Suppressor macrophage (primary cell): ENCODE measurements at regions not wholly inside any gene's neighbourhood (a gene's known extent, or its start where the extent isn't known, plus 50 kb on each side); places are given as distances from the start of the nearest gene placed in this dataset.

Experiments
- DNase-seq, 4 experiments: peaks; one replicate each; pipeline ENCODE4 v3.0.0-alpha.2; 2020 to 2022

DNA sequence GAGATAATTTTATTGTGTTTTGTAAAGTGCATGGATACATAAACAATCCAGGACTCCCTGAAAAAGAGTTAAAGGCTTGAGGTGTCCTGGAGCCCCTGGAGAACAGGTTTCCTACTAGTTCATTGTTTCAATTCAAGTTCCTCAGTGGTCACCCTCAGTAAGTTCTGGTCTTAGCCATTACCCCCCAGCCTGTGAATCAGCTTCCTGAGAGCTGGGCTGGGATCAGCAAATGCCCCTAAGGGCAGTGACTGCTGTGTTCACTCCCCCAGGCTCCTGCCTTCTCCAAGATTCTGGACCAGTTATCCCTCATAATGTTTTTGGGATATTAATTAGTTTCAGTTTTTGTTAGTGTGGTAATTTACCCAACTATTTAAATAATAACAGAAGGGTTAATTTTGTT, 151.6 kb upstream of the PRSS58 start:
- peak in 3 of 4 experiments; percentile 13 to 41 (median 24) for DNase-seq

DNA sequence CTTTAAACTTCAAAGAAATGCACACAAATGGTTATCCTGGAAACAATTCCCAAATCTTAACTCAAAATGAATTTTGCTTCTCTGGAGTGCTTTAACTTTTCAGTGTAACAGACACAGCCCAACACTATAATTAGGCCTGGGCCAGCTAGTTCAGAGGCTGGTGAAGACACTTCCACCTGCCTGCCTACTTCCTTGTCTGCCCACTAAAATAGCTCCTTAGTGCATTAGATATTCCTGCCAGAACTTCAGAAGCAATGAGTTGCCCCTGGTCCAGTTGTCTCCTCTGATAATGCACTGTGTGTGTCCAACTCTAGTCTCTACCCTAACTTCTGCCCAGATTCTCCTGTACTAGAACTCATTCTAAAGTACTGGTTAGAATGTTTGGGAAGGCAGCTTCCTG, 150.9 kb upstream of the PRSS58 start:
- DNase-seq, result no peak

DNA sequence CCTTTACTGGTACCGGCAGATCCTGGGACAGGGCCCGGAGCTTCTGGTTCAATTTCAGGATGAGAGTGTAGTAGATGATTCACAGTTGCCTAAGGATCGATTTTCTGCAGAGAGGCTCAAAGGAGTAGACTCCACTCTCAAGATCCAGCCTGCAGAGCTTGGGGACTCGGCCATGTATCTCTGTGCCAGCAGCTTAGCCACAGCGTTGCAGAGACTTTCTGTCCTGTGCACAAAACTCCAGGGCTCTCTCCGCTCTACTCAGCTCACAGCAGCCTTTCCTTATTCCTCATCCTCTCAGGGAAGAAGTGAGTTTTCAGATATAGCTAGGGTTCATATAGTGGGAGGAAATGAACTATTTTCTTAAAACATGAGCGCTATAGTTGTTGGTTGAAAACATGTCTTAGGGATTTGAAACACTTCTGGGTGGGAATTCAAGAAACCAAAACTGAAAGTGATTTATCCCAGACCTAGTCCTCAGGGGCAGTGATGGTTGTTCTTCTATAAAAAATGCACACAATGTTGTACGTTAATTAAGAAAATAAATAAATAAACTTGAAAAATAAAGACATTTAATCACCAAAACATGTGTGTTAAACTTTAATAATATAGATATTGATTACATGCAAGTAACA, 150.2 kb upstream of the PRSS58 start:
- no peak for DNase-seq

DNA sequence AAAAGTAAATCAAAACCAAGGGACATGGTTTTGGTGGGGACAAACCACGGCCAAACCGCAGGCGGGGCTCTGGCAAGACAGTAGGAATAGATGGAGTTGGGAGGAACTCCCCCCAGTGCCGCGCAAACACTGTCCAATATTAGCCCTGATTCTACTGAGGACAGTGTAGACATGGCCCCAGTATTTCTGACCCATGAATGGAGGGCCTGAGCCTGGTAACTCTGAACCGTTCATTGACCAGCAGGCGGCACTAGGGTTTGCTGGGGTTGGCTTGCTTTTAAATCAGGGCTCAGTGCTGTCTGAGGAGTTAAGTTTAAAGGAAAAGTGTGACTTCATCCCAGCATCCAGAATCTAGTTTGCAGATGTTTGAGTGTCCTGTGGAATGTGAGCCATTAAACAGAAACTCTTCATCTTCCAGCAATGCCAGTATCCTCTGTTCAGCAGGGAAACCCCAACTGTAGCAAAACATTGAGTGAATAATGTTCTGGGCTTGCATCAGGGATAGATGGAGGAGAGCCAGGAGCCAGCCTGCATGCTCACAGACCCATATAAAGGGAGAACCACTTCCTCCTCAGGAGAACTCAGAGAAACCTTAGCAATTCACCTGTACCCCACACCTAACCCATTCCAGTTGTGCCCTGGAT, 147.4 kb upstream of the PRSS58 start:
- no peak for DNase-seq

DNA sequence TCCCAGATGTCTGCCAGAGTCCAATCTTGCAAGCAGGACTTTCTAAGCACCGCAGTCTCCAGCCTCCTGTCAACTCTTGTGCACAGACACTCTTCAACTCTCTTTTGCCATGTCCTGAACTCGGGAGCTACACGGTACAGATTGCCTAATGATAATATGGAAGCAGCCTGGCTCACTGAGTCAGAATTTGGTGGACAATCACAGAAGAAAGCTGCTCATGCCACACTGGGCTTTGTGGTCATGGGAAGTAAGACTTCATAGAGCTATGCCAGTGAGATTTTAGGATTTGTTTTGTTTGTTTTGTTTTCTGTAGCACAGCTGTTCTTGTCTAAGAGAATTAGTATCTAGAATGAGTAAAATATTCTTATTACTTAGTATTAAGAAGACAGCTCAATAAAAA, 144.1 kb upstream of the PRSS58 start:
- no peak for DNase-seq

DNA sequence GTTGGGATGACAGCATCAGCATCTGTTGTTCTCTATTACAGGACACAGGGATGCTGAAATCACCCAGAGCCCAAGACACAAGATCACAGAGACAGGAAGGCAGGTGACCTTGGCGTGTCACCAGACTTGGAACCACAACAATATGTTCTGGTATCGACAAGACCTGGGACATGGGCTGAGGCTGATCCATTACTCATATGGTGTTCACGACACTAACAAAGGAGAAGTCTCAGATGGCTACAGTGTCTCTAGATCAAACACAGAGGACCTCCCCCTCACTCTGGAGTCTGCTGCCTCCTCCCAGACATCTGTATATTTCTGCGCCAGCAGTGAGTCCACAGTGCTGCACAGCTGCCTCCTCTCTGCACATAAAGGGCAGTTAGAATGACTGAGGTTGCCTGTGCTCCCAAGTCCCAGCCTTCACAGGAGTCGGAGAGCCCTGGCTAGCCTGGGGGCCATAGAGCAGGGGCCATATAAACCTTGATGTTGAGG, 142.2 kb upstream of the PRSS58 start:
- DNase-seq, result no peak

DNA sequence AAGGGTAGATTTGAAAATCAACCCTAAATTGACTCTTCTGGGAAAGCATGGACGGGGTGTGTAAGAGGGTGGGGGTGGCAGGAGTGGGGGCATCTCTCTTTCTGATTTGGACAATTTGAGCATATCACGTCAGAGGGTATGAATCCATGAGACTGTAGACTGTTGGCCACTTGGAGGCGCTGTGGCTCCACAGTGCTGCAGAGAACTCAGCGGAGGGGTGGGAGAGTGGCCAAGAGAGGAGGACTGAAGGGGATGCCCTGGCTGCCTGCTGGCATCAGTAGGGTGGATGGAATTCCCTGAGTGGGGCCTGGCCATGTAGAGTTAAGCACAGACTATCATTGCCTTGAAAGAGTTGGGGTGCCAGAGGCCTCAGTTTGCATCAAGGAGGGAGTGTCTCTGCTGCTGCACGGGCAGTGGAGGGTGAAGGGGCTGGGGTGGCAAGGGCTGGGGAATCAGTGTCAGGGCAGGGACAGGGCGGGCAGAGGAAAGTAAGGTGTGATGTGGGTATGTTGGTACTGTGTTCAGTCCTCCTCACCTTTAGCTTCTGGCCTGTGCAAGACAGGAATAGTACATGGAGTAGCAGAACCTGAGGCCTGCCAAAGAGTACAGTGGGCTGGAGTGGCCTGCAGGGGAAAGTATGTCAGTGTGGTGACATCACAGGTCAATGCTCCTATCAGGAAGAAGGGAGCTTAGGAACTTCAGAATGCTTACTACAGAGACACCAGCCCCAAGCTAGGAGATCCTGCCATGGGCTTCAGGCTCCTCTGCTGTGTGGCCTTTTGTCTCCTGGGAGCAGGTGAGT, 133.5 kb upstream of the PRSS58 start:
- peak in 2 of 4 experiments; percentile 5 to 23 for DNase-seq

DNA sequence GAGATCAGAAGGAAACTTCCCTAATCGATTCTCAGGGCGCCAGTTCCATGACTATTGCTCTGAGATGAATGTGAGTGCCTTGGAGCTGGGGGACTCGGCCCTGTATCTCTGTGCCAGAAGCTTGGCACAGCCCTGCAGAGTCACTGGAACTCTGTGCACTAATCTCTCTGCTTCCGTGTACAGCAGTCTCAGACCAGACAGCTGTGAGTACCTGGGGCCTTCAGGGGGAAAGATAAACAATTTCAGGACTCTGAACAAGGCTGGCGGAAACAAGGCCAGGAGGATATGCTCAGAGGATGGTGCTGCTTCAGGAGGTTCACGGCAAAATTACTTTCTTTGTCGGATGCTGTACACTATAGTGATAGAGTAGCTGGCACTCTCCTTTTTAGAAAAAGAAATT, 131.7 kb upstream of the PRSS58 start:
- DNase-seq, result no peak

DNA sequence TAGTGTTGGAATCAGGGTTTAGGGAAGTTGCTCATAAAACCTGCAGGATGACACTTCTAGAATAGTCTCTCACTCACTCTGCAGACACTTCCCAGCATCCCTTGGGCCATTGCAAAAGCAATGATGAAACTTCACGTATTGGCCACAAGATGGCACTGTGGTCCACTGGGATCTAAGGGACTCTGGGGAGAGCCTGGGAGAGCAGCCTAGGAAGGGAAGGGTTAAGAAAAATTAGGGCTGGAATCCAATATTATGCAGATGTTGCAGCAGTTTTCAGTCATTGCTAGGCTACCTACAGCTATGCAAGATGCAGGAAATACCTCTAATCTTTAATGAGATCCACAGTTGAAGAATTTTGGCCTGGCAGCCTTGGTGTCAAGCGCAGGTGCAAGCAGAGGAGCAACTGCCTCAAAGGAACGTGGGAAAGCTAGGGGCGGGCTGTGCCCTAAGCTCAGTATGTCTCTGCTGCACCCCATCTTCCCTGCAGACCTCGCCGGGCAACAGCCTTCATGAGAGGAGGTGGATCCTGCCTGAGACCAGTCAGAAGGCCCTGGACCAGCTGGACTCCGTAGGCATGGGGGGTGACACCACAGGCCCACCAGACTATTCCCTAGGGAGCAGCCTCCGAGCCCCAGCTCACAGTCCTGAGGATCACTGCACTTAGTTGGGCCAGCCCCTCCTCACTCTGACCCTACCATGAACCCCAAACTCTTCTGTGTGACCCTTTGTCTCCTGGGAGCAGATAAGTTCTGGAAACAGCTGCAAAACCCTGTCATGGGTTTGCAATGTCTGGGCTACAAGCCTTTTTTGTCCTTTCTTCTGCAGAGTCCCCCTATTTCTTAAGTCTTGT, 127.9 kb upstream of the PRSS58 start:
- DNase-seq, result peak; percentile 71 to 83 (median 80)

DNA sequence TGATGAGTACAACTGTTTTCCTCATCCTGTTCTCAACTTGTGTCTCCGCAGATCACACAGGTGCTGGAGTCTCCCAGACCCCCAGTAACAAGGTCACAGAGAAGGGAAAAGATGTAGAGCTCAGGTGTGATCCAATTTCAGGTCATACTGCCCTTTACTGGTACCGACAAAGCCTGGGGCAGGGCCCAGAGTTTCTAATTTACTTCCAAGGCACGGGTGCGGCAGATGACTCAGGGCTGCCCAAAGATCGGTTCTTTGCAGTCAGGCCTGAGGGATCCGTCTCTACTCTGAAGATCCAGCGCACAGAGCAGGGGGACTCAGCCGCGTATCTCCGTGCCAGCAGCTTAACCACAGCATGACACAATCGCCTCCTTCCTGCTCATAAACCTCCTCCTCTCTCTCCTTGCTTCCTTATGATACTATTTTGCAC, 126.7 kb upstream of the PRSS58 start:
- DNase-seq, result peak; percentile 64 to 83 (median 80)

DNA sequence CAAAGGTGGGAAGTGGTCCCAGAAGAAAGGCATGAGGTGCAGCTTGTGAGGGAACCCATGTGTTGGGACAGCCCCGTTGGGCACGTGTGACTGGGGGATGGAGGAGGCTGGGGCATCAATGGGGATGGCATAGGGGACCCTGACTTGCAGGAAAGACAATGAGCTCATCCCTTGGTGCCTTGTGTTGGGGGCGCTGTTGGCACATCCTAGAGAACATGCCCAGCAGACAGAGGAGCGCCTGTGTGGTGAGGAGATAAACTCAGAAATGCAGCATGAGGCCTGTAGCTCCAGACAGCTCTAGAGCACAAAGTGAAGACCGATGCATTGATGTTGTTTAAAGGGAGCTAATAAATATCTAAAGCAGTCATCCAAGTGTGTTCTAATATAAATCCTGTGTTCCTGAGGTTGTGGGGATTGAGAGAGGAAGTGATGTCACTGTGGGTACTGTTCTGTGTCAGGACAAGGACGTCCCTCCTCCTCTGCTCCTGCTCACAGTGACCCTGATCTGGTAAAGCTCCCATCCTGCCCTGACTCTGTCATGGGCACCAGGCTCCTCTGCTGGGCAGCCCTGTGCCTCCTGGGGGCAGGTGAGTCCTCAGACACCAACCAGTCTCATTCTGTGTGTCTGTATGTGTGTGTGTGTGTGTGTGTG, 126.1 kb upstream of the PRSS58 start:
- peak; percentile 43 to 64 (median 58) for DNase-seq

DNA sequence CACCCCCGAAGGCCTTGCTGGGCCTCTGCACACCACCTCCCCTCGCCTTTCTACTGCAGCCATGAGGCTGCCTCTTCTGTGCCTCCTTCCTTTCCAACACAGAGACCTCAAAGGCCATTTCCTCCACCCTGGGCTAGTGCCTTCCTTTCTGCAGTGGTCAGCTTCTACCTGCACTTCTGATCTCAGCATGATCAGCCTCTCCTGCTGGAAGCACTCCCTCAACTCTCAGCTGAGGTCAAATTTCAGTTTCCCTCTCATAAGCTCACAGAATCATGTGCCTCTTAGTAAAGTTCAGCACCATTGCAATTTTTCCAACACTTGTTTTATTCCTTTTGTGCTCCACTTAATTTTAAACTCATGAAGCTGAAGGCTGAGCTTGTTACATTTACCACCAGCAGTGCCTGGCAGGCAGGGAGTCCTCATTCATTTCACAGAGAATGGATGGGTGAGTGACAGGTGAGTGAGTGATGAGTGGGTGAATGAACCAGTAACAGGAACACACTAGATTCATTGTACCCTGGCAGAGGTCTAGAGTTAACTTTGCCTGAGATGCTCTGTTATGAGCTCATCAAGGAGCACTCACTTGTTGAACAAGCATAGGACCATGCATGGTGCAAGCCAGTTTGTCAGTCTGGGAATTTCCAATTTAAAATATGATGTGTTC, 124.0 kb upstream of the PRSS58 start:
- DNase-seq, result peak in 1 of 4 experiments; percentile 4

DNA sequence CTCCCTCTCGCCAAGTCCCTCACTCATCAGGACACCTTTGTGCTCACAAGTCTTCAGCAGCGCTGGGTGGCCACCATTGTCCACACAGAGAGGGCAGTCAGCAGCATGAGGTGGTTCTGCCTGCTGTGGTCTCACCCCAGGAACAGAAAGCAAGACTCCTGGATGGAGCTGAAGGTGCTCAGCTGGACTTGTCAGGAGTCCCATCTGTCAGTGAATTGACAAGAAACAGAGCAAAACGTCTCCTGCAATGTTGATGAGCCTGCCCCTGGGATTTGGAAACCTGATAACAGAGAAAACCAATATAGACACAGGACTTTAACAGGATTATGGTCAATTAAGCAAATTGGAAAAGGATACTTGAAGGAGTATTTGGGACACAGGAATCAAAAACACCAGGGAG, 122.2 kb upstream of the PRSS58 start:
- no peak for DNase-seq

DNA sequence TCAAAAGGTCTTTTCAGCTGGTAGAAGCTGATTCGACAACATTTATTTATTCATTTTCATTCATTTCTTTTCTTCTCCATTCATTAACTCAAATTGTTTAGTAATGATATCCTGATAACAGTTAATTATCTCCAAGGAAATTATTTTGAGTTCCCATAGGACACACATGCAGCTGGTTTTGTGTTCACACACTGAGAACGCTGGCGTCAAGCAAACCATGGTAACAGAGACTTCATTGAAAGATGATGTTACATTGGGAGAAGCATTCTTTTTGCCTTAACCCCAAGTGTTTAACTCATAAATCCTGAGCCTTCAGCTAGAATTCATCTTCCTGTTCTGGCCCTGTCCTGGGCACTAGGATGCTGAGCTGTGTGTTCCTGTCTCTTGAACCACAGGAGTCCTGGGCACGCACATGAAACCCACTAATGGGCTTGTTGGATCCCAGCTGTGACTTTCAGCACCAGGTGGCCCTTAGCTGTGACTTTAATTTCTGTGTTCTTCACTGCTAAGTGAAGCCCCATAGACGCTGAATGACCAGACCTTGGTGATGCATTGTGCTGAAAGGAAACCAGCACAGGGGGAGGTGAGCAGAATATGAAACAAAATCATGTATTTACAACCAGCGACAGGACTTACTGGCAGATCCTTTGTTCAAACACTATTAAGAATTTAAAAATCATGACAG, 121.5 kb upstream of the PRSS58 start:
- no peak for DNase-seq

DNA sequence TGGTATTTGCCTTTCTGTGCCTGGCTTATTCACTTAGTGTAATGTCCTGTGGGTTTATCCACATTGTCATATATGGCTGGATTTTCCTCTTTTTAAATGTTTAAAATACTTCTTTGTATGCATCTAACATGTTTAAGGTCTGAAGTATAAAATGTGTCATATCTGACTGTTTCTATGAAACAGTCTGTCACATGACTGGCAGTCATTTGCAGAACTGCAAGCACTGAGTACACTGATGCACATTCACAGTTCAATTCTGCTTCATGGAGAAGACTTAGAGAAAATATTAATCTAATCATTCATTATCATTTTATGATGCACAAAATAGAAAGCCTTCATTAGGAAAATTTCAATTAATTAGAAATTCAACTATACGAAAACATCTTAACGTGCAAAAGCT, 119.7 kb upstream of the PRSS58 start:
- peak in 2 of 4 experiments; percentile 20 to 25 for DNase-seq

DNA sequence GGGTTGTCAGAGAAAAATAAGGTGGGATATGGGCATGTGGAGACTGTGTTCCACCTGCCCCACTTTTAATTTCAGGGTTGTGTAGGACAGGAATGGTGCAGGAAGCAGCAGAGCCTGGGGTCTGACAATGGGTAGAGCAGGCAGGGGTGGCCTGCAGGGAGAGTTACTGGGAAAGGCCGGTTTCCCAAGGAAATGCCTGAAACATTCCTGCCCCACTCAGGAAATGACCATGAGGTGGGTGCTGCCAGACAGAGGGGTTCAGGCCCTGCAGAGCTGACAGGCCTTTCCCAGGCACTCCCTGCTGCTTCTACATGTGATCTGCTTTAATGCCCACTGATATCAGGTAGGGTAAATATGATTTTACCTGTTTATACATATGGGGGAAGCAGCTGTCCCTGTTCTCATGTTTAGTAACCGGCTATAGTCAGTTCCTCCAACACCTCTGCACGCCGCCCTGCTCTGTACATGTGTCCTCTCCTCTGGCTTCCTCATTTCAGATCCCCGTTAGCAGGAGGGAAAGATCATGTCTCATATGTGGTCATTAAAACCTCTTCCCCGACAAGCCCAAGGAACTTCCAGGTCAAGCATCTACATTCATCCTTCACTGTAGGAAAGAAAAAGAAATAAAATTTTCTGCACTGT, 118.6 kb upstream of the PRSS58 start:
- DNase-seq, result peak; percentile 52 to 78 (median 71)

DNA sequence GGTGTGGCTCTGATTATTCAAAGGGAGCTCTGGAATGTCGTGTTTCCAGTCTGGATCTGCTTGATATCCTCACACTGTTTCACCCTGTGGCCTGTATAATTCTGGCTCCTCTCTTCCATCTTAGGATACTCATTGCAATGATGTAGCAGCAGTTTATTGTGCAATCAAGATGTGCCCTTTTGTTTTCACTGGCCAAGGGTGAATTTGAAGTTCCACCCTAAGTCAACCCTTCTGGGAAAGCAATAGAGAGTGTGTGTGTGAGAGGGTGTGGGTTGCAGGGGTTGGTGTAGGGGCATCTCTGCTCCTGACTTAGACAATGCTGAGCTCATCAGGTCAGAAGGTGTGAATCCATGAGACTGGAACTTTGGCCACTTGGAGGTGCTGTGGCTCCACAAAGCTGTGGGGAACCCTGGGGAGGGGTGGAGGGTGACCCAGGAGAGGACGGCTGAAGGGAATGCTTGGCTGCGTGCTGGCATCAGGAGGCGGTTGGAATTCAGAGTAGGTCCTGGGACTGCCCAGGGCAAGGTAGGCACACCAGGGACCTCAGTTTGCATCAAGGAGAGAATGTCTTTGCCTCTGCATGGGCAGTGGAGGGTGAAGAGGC, 118.0 kb upstream of the PRSS58 start:
- DNase-seq, result peak; percentile 32 to 51 (median 38)

DNA sequence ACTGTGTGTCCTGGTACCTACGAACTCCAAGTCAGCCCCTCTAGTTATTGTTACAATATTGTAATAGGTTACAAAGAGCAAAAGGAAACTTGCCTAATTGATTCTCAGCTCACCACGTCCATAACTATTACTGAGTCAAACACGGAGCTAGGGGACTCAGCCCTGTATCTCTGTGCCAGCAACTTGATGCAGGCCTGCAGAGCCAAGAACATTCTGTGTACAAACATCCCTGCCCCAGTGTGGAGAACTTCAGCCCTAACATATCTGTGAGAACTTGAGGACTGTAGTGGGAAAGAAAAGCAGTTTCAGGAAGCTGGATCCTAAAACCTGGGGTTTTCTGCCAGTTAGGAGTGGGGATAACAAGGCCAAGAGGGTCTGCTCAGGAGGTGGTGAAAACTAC, 114.9 kb upstream of the PRSS58 start:
- DNase-seq, result no peak

DNA sequence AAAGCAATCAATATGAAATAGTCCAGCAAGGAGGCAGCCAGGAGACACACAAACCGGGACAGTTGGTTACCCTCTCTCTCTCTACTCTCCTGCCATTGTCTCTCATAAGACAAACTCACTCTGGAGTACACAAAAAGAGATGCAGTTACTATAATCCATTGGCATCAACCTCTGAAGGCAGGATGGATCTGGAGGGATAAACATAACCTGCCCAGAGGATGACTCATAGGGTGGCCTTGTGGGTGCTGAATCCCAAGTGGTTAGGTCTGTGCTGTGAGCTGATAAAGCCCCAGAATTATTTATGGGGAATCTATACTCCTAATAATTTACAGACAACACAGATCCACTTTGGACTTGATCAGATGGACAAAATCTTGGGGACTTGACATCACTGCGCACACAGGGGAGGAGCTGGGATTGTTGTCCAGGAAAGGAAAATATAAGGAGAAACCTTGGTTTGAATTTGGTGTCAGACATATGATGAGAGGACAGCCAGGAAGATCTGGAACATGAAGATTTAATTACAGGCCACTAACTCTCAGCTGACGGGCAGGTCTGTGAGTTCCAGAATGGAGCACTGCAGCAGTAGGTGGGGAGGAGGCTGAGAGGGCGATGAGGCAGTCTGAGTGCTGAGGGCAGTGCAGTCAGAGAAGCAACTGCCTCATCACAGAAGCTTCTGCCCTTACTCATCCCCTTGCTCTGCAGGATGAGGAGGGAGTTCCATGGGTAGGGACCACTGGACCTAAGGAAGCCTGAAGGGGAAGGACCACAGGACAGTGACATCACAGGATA, 113.9 kb upstream of the PRSS58 start:
- DNase-seq, result no peak
